Fibroblast of lung (primary cell): ENCODE measurements at regions not wholly inside any gene's neighbourhood (a gene's known extent, or its start where the extent isn't known, plus 50 kb on each side); places are given as distances from the start of the nearest gene placed in this dataset.

Source experiments
- DNase-seq, 2 donors: peaks; one replicate each; pipeline versions ENCODE4 v3.0.0 to v3.0.0-alpha.2; 2010; ENCODE audit warnings: low read depth in 2 of 2
- H2AFZ ChIP-seq: 2 replicates; pipeline ENCODE4 v1.5.1; 2012; ENCODE audit warnings: low read length, control low read depth, inconsistent platforms
- H3K27ac ChIP-seq: 2 replicates; pipeline ENCODE4 v1.5.1; 2011; ENCODE audit warnings: low read length, control low read depth; ENCODE audit not compliant: insufficient read depth
- H3K27me3 ChIP-seq: 2 replicates; pipeline ENCODE4 v1.5.1; 2011; ENCODE audit warnings: mild to moderate bottlenecking, low read length; ENCODE audit not compliant: control insufficient read depth, insufficient read depth
- H3K36me3 ChIP-seq: 2 replicates; pipeline ENCODE4 v1.5.1; 2011; ENCODE audit warnings: low read length; ENCODE audit not compliant: control insufficient read depth, insufficient read depth
- H3K4me1 ChIP-seq: 2 replicates; pipeline ENCODE4 v1.5.1; 2011; ENCODE audit warnings: low read length; ENCODE audit not compliant: control insufficient read depth, insufficient read depth; ENCODE audit errors: extremely low read depth
- H3K4me2 ChIP-seq: 2 replicates; pipeline ENCODE4 v1.5.1; 2011; ENCODE audit warnings: low read length, control low read depth; ENCODE audit not compliant: insufficient read depth; ENCODE audit errors: extremely low read depth
- H3K4me3 ChIP-seq, 4 experiments: fragments of 200-600 bp in 1 of 4; sonication (generic) in 1 of 4; replicated peaks in 1 of 4; 2 replicates each; pipeline ENCODE4 v1.5.1; 2011 to 2016; ENCODE audit warnings: low read length in 4 of 4, low read depth in 3 of 4, mild to moderate bottlenecking in 3 of 4, control low read depth in 2 of 4, inconsistent platforms in 1 of 4, mixed read lengths in 1 of 4; ENCODE audit not compliant: insufficient read depth in 1 of 4; ENCODE audit errors: control extremely low read depth in 1 of 4
- H3K79me2 ChIP-seq: 2 replicates; pipeline ENCODE4 v1.5.1; 2012; ENCODE audit warnings: mild to moderate bottlenecking, low read length, inconsistent platforms; ENCODE audit not compliant: control insufficient read depth, insufficient read depth
- H3K9ac ChIP-seq: 2 replicates; pipeline ENCODE4 v1.5.1; 2011; ENCODE audit warnings: mild to moderate bottlenecking, low read length, control low read depth; ENCODE audit not compliant: insufficient read depth
- H3K9me3 ChIP-seq: 2 replicates; pipeline ENCODE4 v1.5.1; 2012; ENCODE audit warnings: low read depth, low read length; ENCODE audit not compliant: control insufficient read depth, insufficient read depth
- H4K20me1 ChIP-seq: 2 replicates; pipeline ENCODE4 v1.5.1; 2011; ENCODE audit warnings: low read length; ENCODE audit not compliant: control insufficient read depth, insufficient read depth; ENCODE audit errors: extremely low read depth
- CTCF ChIP-seq, 2 donors: IDR thresholded peaks in 1 of 2; conservative IDR thresholded peaks in 1 of 2; 1 replicate in 1 of 2; 2 replicates in 1 of 2; pipeline ENCODE4 v1.5.1; 2011 to 2012; ENCODE audit warnings: low read length in 2 of 2, control low read depth in 1 of 2, inconsistent platforms in 1 of 2, low read depth in 1 of 2, mild to moderate bottlenecking in 1 of 2
- EZH2 ChIP-seq: IDR thresholded peaks from 2 replicates; pipeline ENCODE4 v1.5.1; 2012; ENCODE audit warnings: low read length, control low read depth, mild to moderate bottlenecking; ENCODE audit errors: missing control alignments

DNA sequence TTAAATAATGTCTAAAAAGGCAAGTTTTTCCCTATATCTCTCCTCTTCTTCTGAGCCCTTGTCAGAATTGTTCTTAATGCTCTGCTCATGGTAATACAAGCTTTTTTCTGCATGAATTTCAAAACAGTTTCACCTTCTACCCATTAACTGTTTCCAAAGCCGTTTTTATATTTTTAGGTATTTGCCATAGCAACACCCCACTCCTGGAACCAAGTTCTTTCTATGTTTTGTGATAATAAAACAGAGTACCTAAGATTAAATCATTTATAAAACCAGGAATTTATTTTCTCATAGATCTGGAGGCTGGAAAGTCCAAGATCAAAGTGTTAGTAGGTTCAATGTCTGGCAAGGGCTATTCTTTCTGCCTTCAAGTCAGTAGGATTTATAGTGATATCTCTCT lies 497.4 kb downstream of the ETS1 start:
- TF ChIP-seq CTCF (conservative IDR thresholded peaks at IDR 0.05 in 1 of 2, IDR thresholded peaks at IDR 0.05 in 1 of 2; ENCODE audit: low read depth in 1 of 2, low read length in 2 of 2), result no peak
- TF ChIP-seq EZH2, result no peak
- H3K4me2 ChIP-seq, result no peak overlapping the region
- no peak overlapping the region for H3K9ac ChIP-seq
- H3K4me1 ChIP-seq, result no peaks in the 10 kb centered on the region
- H2AFZ ChIP-seq, result no peak overlapping the region
- no peaks in the 10 kb centered on the region for H4K20me1 ChIP-seq
- no peaks in the 10 kb centered on the region for H3K79me2 ChIP-seq
- H3K36me3 ChIP-seq, result no peaks in the 10 kb centered on the region
- no peaks in the 10 kb centered on the region for H3K27me3 ChIP-seq
- no peaks in the 10 kb centered on the region for H3K9me3 ChIP-seq
- H3K27ac ChIP-seq, result no peak overlapping the region
- no peak for DNase-seq
- no peak overlapping the region for H3K4me3 ChIP-seq

DNA sequence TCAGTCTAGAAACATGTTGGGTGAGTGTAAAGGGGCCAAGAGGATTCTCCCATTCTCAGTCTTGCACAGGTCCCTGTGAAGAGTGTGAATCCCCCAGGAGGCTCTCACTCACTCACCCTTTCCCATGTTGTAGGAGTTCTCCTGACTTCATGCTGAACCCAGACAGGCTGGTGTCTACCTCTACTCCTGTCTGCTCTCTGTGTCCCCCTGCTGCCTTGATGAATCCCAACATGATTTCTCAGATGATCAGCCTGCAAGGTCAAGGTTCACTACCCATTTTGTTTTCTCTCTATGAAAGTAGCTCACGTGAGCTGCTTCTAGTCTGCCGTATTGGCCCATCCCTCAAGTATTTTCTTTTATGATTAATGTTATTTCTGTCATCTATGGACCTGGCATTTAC lies 500.6 kb downstream of the ETS1 start:
- no peaks in the 10 kb centered on the region for H4K20me1 ChIP-seq
- H3K27ac ChIP-seq, result no peak overlapping the region
- no peak overlapping the region for H3K4me2 ChIP-seq
- H3K27me3 ChIP-seq, result no peaks in the 10 kb centered on the region
- H3K4me3 ChIP-seq, result no peak overlapping the region
- no peaks in the 10 kb centered on the region for H3K79me2 ChIP-seq
- no peaks in the 10 kb centered on the region for H3K36me3 ChIP-seq
- TF ChIP-seq CTCF (conservative IDR thresholded peaks at IDR 0.05 in 1 of 2, IDR thresholded peaks at IDR 0.05 in 1 of 2; ENCODE audit: low read depth in 1 of 2, low read length in 2 of 2) (no peak), EZH2 (no peak)
- no peak for DNase-seq
- H3K9me3 ChIP-seq, result no peaks in the 10 kb centered on the region
- H3K4me1 ChIP-seq, result no peaks in the 10 kb centered on the region
- H2AFZ ChIP-seq, result no peak overlapping the region
- no peak overlapping the region for H3K9ac ChIP-seq

DNA sequence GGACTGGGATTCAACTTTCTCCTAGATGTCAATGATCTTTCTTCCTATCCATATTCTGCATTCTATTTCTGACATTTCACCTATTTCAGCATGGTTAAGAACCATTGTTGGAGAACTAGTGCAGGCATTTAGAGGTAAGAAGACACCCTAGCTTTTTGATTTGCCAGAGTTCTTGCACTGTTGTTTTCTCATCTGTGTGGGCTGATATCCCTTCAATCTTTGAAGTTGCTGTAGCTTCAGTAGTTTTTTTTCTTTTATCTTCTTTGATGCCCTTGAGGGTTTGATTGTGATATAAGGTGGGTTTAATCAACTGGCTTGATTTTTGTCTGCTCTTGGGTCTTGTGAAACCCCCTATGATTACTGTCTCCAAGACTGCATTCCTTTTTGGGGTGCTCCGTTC lies 502.1 kb downstream of the ETS1 start:
- Histone ChIP-seq H3K27me3 (no peaks in the 10 kb centered on the region), H3K79me2 (no peaks in the 10 kb centered on the region), H3K9me3 (no peaks in the 10 kb centered on the region), H3K36me3 (no peaks in the 10 kb centered on the region), H3K4me3 (no peak overlapping the region), H3K9ac (no peak overlapping the region), H3K4me2 (no peak overlapping the region), H3K4me1 (no peaks in the 10 kb centered on the region), H3K27ac (no peak overlapping the region), H4K20me1 (no peaks in the 10 kb centered on the region), H2AFZ (no peak overlapping the region)
- DNase-seq, result no peak
- TF ChIP-seq EZH2, result no peak
- TF ChIP-seq CTCF (conservative IDR thresholded peaks at IDR 0.05 in 1 of 2, IDR thresholded peaks at IDR 0.05 in 1 of 2; ENCODE audit: low read depth in 1 of 2, low read length in 2 of 2), result no peak
